SU-DHL-6 (cell line): ENCODE measurements at regions not wholly inside any gene's neighbourhood (a gene's known extent, or its start where the extent isn't known, plus 50 kb on each side); places are given as distances from the start of the nearest gene placed in this dataset.

Experiments
- EZH2phosphoT487 ChIP-seq: fragments of 200-600 bp; sonication (generic), shearing (Covaris generic); conservative IDR thresholded peaks from 2 replicates; pipeline ENCODE4 v1.6.1; 2018; ENCODE audit warnings: mild to moderate bottlenecking, antibody characterized with exemption, low read length, moderate library complexity, mixed read lengths
- TF ChIP-seq, protein P1 (sequence below): fragments of 200-600 bp; sonication (generic); IDR thresholded peaks from one replicate; pipeline ENCODE4 v1.5.1; 2017; ENCODE audit warnings: antibody characterized with exemption, mild to moderate bottlenecking, low read length, moderate library complexity; ENCODE audit not compliant: insufficient read depth, poor library complexity, severe bottlenecking

DNA sequence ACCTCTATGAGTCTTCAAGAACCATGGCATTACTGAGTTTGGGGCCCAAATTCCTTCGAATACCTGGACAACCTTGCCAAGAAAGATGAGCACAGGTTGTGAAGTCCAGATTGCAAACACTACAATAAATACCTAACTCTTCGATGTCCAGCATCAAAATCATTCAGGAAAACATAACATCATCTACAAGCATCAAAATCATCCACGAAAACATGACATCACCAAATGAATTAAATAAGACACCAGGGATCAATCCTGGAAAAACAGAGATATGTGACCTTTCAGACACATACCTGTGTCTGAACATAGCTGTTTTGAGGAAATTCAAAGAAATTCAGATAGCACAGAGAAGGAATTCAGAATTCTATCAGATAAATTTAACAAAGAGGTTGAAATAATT, 262.0 kb upstream of the KITLG start:
- TF ChIP-seq, protein P1, sequence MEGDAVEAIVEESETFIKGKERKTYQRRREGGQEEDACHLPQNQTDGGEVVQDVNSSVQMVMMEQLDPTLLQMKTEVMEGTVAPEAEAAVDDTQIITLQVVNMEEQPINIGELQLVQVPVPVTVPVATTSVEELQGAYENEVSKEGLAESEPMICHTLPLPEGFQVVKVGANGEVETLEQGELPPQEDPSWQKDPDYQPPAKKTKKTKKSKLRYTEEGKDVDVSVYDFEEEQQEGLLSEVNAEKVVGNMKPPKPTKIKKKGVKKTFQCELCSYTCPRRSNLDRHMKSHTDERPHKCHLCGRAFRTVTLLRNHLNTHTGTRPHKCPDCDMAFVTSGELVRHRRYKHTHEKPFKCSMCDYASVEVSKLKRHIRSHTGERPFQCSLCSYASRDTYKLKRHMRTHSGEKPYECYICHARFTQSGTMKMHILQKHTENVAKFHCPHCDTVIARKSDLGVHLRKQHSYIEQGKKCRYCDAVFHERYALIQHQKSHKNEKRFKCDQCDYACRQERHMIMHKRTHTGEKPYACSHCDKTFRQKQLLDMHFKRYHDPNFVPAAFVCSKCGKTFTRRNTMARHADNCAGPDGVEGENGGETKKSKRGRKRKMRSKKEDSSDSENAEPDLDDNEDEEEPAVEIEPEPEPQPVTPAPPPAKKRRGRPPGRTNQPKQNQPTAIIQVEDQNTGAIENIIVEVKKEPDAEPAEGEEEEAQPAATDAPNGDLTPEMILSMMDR = no peak
- TF ChIP-seq EZH2phosphoT487 = no peak
